Type B pancreatic cell (in vitro differentiated cells): ENCODE measurements at regions not wholly inside any gene's neighbourhood (a gene's known extent, or its start where the extent isn't known, plus 50 kb on each side); places are given as distances from the start of the nearest gene placed in this dataset.

ENCODE experiments used
- DNase-seq: peaks from one replicate; pipeline ENCODE4 v3.0.0; 2021; ENCODE audit warnings: mixed read lengths; ENCODE audit not compliant: unreplicated experiment; ENCODE audit errors: extremely low spot score
- H3K27ac Mint-ChIP-seq: 2 replicates; pipeline ENCODE4 v1.8.0; 2021; ENCODE audit warnings: mild to moderate bottlenecking, mixed read lengths
- H3K27me3 Mint-ChIP-seq: 2 replicates; pipeline ENCODE4 v1.8.0; 2021; ENCODE audit warnings: mixed read lengths
- H3K36me3 Mint-ChIP-seq: 2 replicates; pipeline ENCODE4 v1.8.0; 2021; ENCODE audit warnings: mixed read lengths
- H3K4me1 Mint-ChIP-seq: one replicate; pipeline ENCODE4 v1.8.0; 2021; ENCODE audit warnings: mixed read lengths; ENCODE audit not compliant: unreplicated experiment
- H3K4me3 Mint-ChIP-seq: 2 replicates; pipeline ENCODE4 v1.8.0; 2021; ENCODE audit warnings: mild to moderate bottlenecking, mixed read lengths
- H3K9me3 Mint-ChIP-seq: 2 replicates; pipeline ENCODE4 v1.8.0; 2021; ENCODE audit warnings: mixed read lengths
- TF ChIP-seq, protein P1 (sequence below): fragments of 200-600 bp; sonication (generic); conservative IDR thresholded peaks from 2 replicates; pipeline ENCODE4 v1.5.0; 2021; ENCODE audit warnings: antibody characterized with exemption, mild to moderate bottlenecking

DNA sequence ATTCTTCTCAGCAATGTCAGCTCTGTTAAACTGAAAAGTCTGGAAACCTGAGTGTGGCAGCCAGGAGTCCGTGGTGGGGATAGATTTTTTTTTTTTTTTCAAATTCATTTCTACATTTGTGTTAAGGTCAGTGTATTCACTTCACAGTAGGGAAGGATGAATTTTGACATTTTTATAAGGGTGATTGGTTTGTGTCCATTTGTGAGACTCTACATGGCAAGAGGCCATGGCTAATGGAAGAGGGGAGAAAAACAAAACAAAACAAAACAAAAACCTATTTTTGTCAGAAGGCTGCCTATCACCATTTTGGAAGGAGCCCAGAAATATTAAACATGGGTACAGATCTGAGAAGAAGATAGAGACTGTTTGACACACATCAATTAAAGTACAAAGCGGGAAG is 176.1 kb downstream of the RMST start:
- no peak for DNase-seq
- Mint-ChIP-seq H3K4me1 (peaks cover 4% of the 10 kb centered on the region), H3K27me3 (no peaks in the 10 kb centered on the region), H3K27ac (no peak overlapping the region), H3K4me3 (no peak overlapping the region), H3K9me3 (peaks cover 5% of the 10 kb centered on the region), H3K36me3 (no peaks in the 10 kb centered on the region)
- TF ChIP-seq, protein P1, sequence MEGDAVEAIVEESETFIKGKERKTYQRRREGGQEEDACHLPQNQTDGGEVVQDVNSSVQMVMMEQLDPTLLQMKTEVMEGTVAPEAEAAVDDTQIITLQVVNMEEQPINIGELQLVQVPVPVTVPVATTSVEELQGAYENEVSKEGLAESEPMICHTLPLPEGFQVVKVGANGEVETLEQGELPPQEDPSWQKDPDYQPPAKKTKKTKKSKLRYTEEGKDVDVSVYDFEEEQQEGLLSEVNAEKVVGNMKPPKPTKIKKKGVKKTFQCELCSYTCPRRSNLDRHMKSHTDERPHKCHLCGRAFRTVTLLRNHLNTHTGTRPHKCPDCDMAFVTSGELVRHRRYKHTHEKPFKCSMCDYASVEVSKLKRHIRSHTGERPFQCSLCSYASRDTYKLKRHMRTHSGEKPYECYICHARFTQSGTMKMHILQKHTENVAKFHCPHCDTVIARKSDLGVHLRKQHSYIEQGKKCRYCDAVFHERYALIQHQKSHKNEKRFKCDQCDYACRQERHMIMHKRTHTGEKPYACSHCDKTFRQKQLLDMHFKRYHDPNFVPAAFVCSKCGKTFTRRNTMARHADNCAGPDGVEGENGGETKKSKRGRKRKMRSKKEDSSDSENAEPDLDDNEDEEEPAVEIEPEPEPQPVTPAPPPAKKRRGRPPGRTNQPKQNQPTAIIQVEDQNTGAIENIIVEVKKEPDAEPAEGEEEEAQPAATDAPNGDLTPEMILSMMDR, result no peak

- Mint-ChIP-seq H3K36me3 (no peaks in the 10 kb centered on the region), H3K4me1 (peaks cover 4% of the 10 kb centered on the region), H3K27ac (no peak overlapping the region), H3K9me3 (peaks cover 5% of the 10 kb centered on the region), H3K4me3 (no peak overlapping the region), H3K27me3 (no peaks in the 10 kb centered on the region)
- DNase-seq, result no peak
- TF ChIP-seq, protein P1, result no peak
These were observed 177.1 kb downstream of the RMST start for GRCh38 chr12:97639702-97640101.

- Mint-ChIP-seq H3K4me1 (peaks cover 4% of the 10 kb centered on the region), H3K36me3 (no peaks in the 10 kb centered on the region), H3K27me3 (no peaks in the 10 kb centered on the region), H3K27ac (no peak overlapping the region), H3K9me3 (peaks cover 5% of the 10 kb centered on the region), H3K4me3 (no peak overlapping the region)
- no peak for DNase-seq
- TF ChIP-seq, protein P1, result no peak
These were observed 178.2 kb downstream of the RMST start for GRCh38 chr12:97640826-97641225.

DNA sequence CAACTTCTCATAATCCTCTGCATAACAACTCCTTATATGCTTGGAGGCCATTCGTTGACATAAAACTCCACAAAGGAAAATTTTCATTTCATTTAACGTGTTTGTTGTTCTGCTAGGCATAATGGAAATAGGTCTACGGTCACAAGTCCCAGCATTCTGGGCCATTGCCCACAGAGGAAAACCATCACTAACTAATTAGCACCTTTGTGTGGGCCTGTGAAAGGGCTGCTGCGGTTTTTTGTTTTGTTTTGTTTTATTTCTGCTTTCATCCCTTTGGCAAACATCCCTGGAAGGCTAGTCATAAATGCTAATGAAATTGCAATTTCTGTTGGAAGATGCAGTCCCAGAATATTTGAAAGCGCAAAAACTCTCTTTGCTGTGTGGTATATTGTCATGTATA is 180.3 kb downstream of the RMST start:
- H3K27me3 Mint-ChIP-seq, result no peaks in the 10 kb centered on the region
- H3K4me3 Mint-ChIP-seq, result no peak overlapping the region
- H3K4me1 Mint-ChIP-seq, result peaks cover 2% of the 10 kb centered on the region
- no peak overlapping the region for H3K27ac Mint-ChIP-seq
- peaks cover 5% of the 10 kb centered on the region for H3K9me3 Mint-ChIP-seq
- DNase-seq, result no peak
- TF ChIP-seq, protein P1, result no peak
- H3K36me3 Mint-ChIP-seq, result no peaks in the 10 kb centered on the region

DNA sequence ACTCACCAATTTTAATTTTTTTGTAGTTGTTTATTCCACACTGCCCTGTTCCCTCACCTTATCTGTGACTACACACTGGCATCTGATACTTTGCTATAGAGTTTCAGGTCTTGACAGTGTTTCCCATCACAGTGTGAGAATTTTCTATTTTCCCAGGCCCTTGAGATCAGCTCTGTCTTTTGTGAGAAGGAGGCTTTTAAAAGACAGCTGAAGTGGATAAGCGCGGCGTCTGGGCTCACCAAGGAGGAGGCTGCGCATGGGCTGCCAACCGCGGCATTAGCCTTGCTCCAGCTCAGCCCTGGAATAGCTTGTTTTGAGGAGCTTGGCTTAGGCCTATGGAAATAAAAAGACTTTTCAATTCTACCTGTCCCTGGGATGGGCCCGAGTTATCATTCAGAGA is 181.3 kb downstream of the RMST start:
- H3K27me3 Mint-ChIP-seq, result no peaks in the 10 kb centered on the region
- no peak for DNase-seq
- H3K4me1 Mint-ChIP-seq, result no peaks in the 10 kb centered on the region
- H3K27ac Mint-ChIP-seq, result no peak overlapping the region
- no peaks in the 10 kb centered on the region for H3K36me3 Mint-ChIP-seq
- TF ChIP-seq, protein P1, result no peak
- H3K4me3 Mint-ChIP-seq, result no peak overlapping the region
- peaks cover 5% of the 10 kb centered on the region for H3K9me3 Mint-ChIP-seq

DNA sequence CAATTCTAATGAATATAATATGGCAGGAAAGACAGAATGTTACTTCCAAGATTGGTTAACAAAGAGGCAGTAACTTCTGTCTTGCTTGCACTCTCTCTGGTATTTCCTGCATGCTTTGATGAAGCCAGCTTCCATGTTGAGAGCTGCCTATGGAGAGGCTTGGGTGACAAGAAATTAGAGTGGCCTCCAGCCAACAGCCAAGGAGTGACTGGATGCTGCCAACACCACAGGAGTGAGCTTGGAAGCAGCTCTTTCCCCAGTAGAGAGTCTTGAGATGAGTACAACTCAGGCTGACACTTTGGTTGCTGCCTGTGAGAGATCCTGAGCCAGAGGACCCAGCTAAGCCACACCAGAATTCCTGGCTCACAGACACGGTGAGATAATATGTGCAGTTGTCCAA is 183.1 kb downstream of the RMST start:
- H3K4me1 Mint-ChIP-seq, result no peaks in the 10 kb centered on the region

More for the DNA sequence above, 183.1 kb downstream of the RMST start:
- H3K9me3 Mint-ChIP-seq, result peaks cover 14% of the 10 kb centered on the region
- H3K4me3 Mint-ChIP-seq, result no peak overlapping the region
- no peak overlapping the region for H3K27ac Mint-ChIP-seq
- H3K36me3 Mint-ChIP-seq, result no peaks in the 10 kb centered on the region
- TF ChIP-seq, protein P1, result no peak
- H3K27me3 Mint-ChIP-seq, result no peaks in the 10 kb centered on the region
- DNase-seq, result no peak
